ENCODE measurements at regions not wholly inside any gene's neighbourhood (a gene's known extent, or its start where the extent isn't known, plus 50 kb on each side); places are given as distances from the start of the nearest gene placed in this dataset.

GRCh38 chr10:111522551-111522950, 445.7 kb downstream of the ADRA2A start:
- no peak for DNase-seq

GRCh38 chr10:111523016-111523415, 446.2 kb downstream of the ADRA2A start:
- no peak for DNase-seq

GRCh38 chr10:111524134-111524533, 447.3 kb downstream of the ADRA2A start:
- no peak for DNase-seq

GRCh38 chr10:111525696-111526095, 448.9 kb downstream of the ADRA2A start:
- DNase-seq: no peak

- no peak for DNase-seq
Measured at GRCh38 chr10:111531690-111532089, 454.9 kb downstream of the ADRA2A start.

GRCh38 chr10:111532139-111532538, 455.3 kb downstream of the ADRA2A start:
- no peak for DNase-seq

- no peak for DNase-seq
Measured at GRCh38 chr10:111539246-111539645, 462.4 kb downstream of the ADRA2A start.

GRCh38 chr10:111543854-111544253, 467.0 kb downstream of the ADRA2A start:
- DNase-seq: no peak

- no peak for DNase-seq
Measured at GRCh38 chr10:111545861-111546605, 469.2 kb downstream of the ADRA2A start.

- DNase-seq: no peak
Measured at GRCh38 chr10:111548084-111548726, 471.4 kb downstream of the ADRA2A start.

GRCh38 chr10:111551001-111551400, 474.2 kb downstream of the ADRA2A start:
- no peak for DNase-seq

GRCh38 chr10:111556666-111557065, 479.8 kb downstream of the ADRA2A start:
- no peak for DNase-seq

- DNase-seq: no peak
Measured at GRCh38 chr10:111558211-111558610, 481.4 kb downstream of the ADRA2A start.

GRCh38 chr10:111560027-111560426, 483.2 kb downstream of the ADRA2A start:
- DNase-seq: no peak

- no peak for DNase-seq
Measured at GRCh38 chr10:111561124-111561523, 484.3 kb downstream of the ADRA2A start.

- DNase-seq: no peak
Measured at GRCh38 chr10:111565542-111565941, 488.7 kb downstream of the ADRA2A start.

- DNase-seq: no peak
Measured at GRCh38 chr10:111578076-111578475, 501.2 kb downstream of the ADRA2A start.

GRCh38 chr10:111579473-111579872, 502.6 kb downstream of the ADRA2A start:
- DNase-seq: no peak

- no peak for DNase-seq
Measured at GRCh38 chr10:111590703-111591102, 513.9 kb downstream of the ADRA2A start.

- DNase-seq: no peak
Measured at GRCh38 chr10:111593578-111593977, 516.7 kb downstream of the ADRA2A start.

- no peak for DNase-seq
Measured at GRCh38 chr10:111595173-111595572, 518.3 kb downstream of the ADRA2A start.

GRCh38 chr10:111598433-111599059, 521.7 kb downstream of the ADRA2A start:
- DNase-seq: no peak

GRCh38 chr10:111599943-111600342, 523.1 kb downstream of the ADRA2A start:
- DNase-seq: no peak

- no peak for DNase-seq
Measured at GRCh38 chr10:111600772-111601171, 523.9 kb downstream of the ADRA2A start.
